Testis (tissue), 2 donors: ENCODE measurements at regions not wholly inside any gene's neighbourhood (a gene's known extent, or its start where the extent isn't known, plus 50 kb on each side); places are given as distances from the start of the nearest gene placed in this dataset.
"Not testable (repeated sequence)": the region's sequence is repeated elsewhere in the genome, so short reads cannot be mapped to it uniquely, and the experiment has no call there.

Source experiments
- DNase-seq: peaks from one replicate; pipeline ENCODE4 v3.0.0-alpha.2; 2019
- H3K27ac ChIP-seq, 2 donors: fragments of 200-600 bp; sonication (generic); one replicate each; pipeline ENCODE4 v1.5.1; 2019
- H3K27me3 ChIP-seq: fragments of 200-600 bp; sonication (generic); one replicate; pipeline ENCODE4 v1.5.1; 2019
- H3K36me3 ChIP-seq: fragments of 200-600 bp; sonication (generic); one replicate; pipeline ENCODE4 v1.5.1; 2017; ENCODE audit warnings: low read depth; ENCODE audit errors: missing control alignments
- H3K4me1 ChIP-seq: fragments of 200-600 bp; sonication (generic); one replicate; pipeline ENCODE4 v1.5.1; 2019
- H3K4me3 ChIP-seq, 2 donors: fragments of 200-600 bp; sonication (generic); one replicate each; pipeline ENCODE4 v1.5.1; 2017 to 2019
- H3K9me3 ChIP-seq: fragments of 200-600 bp; sonication (generic); one replicate; pipeline ENCODE4 v1.5.1; 2017
- POLR2A ChIP-seq: fragments of 450-650 bp; IDR thresholded peaks from one replicate; pipeline ENCODE4 v1.6.1; 2017; ENCODE audit warnings: antibody characterized with exemption, mild to moderate bottlenecking, moderate library complexity
- WGBS, 2 donors: methylation state at CpG; one replicate each; pipeline ENCODE4 v1.1.5; 2018; 5-methylcytosine and 5-hydroxymethylcytosine counted together
- intact Hi-C: fragments of 100-400 bp; cut with DNase I; formaldehyde crosslinking; loops from one replicate; pipeline ENCODE4 v1.15.1; 2023; ENCODE audit warnings: low total_unique reads
- TF ChIP-seq, protein P1 (sequence below), 3 experiments: fragments of 450-650 bp in 2 of 3; fragments of 200-600 bp in 1 of 3; sonication (generic) in 1 of 3; IDR thresholded peaks; one replicate each; pipeline ENCODE4 v1.5.1; 2016 to 2019; ENCODE audit warnings: antibody characterized with exemption in 3 of 3, mild to moderate bottlenecking in 2 of 3, moderate library complexity in 1 of 3

DNA sequence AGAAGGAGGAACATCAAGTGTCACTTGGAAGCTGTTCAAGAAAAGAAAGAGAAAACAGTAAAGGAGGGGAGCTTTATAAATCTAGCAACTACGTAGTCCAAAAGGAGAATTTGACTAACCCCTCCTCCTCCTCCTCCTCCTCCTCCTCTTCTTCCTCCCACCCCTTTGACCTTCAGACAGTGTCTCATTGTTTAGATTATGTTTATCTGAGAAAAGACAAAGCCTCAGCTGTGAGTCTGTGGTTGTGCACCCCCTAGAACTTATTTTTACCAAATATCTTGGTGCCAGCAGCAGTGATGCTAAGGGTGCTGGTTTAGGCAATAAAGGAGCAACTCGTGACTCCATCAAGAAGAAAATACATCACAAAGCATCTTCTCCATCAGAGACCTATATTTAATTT is 68.9 kb upstream of the BMP2K start:
- no peaks in the 10 kb centered on the region for H3K36me3 ChIP-seq
- no peak overlapping the region for H3K4me3 ChIP-seq
- no peak for TF ChIP-seq POLR2A
- TF ChIP-seq, protein P1, sequence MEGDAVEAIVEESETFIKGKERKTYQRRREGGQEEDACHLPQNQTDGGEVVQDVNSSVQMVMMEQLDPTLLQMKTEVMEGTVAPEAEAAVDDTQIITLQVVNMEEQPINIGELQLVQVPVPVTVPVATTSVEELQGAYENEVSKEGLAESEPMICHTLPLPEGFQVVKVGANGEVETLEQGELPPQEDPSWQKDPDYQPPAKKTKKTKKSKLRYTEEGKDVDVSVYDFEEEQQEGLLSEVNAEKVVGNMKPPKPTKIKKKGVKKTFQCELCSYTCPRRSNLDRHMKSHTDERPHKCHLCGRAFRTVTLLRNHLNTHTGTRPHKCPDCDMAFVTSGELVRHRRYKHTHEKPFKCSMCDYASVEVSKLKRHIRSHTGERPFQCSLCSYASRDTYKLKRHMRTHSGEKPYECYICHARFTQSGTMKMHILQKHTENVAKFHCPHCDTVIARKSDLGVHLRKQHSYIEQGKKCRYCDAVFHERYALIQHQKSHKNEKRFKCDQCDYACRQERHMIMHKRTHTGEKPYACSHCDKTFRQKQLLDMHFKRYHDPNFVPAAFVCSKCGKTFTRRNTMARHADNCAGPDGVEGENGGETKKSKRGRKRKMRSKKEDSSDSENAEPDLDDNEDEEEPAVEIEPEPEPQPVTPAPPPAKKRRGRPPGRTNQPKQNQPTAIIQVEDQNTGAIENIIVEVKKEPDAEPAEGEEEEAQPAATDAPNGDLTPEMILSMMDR (IDR thresholded peaks at IDR 0.05): no peak
- no peak overlapping the region for H3K27ac ChIP-seq
- no peaks in the 10 kb centered on the region for H3K4me1 ChIP-seq
- H3K9me3 ChIP-seq: no peaks in the 10 kb centered on the region
- WGBS, 2 donors: 44 to 53% methylated on average over 2 of the region's 2 CpGs
- intact Hi-C loops: no loop called here
- no peaks in the 10 kb centered on the region for H3K27me3 ChIP-seq
- DNase-seq: no peak

DNA sequence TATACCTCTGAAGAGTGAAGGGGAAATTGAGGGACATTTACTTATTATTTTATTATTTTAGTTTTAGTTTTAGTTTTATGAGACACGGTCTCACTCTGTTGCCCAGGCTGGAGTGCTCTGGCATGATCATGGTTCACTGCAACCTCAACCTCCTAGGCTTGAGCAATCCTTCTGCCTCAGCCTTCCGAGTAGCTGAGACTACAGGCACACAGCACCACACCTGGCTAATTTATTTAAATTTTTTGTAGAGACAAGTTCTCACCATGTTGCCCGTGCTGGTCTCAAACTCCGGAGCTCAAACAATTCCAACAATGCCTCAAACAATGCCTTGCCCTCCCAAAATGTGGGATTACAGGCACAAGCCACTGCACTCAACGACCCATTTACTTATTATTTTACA is 68.4 kb upstream of the BMP2K start:
- WGBS, 2 donors: 86 to 88% methylated on average over 5 of the region's 5 CpGs
- no peaks in the 10 kb centered on the region for H3K9me3 ChIP-seq
- no peak for DNase-seq
- intact Hi-C loops: no loop called here
- no peaks in the 10 kb centered on the region for H3K27me3 ChIP-seq
- no peak for TF ChIP-seq POLR2A
- TF ChIP-seq, protein P1 (IDR thresholded peaks at IDR 0.05): no peak
- no peaks in the 10 kb centered on the region for H3K4me1 ChIP-seq
- H3K4me3 ChIP-seq: no peak overlapping the region
- H3K27ac ChIP-seq: no peak overlapping the region
- no peaks in the 10 kb centered on the region for H3K36me3 ChIP-seq

DNA sequence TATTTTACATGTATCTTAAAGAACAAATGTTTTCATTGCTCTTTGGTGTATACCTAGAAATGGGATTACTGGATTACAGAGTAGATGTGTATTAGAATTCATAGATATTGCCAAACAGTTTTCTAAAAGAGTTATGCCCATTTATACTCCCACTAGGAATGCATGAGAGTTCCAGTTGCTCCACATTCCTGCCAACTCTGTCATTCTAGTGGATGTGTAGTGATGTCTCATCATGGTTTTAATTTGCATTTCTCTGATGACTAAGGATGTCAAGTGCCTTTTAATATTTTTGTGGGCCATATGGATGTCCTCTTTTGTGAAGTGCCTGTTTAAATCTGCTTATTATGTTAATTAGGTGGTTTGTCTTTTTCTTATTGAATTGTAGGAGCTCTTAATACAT is 65.6 kb upstream of the BMP2K start:
- no peak for DNase-seq
- H3K27me3 ChIP-seq: no peaks in the 10 kb centered on the region
- no peaks in the 10 kb centered on the region for H3K9me3 ChIP-seq
- no peaks in the 10 kb centered on the region for H3K36me3 ChIP-seq
- H3K4me3 ChIP-seq: no peak overlapping the region
- TF ChIP-seq, protein P1 (IDR thresholded peaks at IDR 0.05): no peak
- no peak for TF ChIP-seq POLR2A
- intact Hi-C loops: no loop called here
- H3K27ac ChIP-seq: no peak overlapping the region
- no peaks in the 10 kb centered on the region for H3K4me1 ChIP-seq

DNA sequence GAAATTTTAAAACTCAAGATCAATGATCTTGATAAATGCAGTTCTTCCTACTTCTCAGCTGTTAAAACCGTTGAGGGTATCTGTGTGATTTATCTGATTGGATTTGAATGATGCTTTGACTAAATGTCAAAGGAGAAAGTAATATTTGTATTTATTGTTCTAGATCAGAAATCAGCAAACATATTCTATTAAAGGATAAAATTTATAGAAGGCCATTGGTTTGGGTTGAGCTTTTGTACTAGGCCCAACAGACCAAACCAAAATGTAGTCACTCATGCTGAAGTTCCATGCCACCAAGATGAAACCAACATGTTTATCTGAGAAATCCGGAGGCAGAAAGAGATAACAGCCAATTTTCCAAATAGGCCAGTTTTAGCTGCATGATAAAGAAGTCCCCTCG is 64.5 kb upstream of the BMP2K start:
- no peaks in the 10 kb centered on the region for H3K9me3 ChIP-seq
- DNase-seq: no peak
- no peak overlapping the region for H3K4me3 ChIP-seq
- TF ChIP-seq, protein P1 (IDR thresholded peaks at IDR 0.05): no peak
- no peak for TF ChIP-seq POLR2A
- no peaks in the 10 kb centered on the region for H3K4me1 ChIP-seq
- H3K27me3 ChIP-seq: no peaks in the 10 kb centered on the region
- intact Hi-C loops: no loop called here
- no peak overlapping the region for H3K27ac ChIP-seq
- no peaks in the 10 kb centered on the region for H3K36me3 ChIP-seq
- WGBS, 2 donors: 85% methylated on average over 3 of the region's 3 CpGs

DNA sequence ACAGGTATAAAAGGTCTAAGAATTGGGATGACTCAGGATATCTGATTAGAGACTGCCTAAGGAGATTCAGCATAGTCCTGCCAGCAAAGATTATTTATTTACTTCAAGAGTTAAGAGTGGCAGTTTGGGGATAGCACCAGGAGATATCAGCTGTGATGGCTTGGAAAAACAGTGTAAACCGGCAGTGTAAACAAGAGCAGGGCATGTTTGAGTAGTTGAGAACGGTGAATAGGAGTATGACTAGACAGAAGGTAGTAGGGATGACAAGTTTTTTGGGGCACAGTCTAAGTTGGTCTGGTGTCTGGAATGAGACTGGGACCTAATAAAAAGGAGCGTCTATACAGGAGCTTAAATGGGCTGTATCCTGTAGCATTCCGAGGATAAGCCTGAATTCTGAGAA is 61.6 kb upstream of the BMP2K start:
- H3K9me3 ChIP-seq, H3K27ac ChIP-seq, H3K4me3 ChIP-seq, H3K36me3 ChIP-seq, intact Hi-C loops, DNase-seq, H3K4me1 ChIP-seq, H3K27me3 ChIP-seq: not testable (repeated sequence)
- WGBS, 2 donors: 86 to 93% methylated on average over 4 of the region's 4 CpGs

DNA sequence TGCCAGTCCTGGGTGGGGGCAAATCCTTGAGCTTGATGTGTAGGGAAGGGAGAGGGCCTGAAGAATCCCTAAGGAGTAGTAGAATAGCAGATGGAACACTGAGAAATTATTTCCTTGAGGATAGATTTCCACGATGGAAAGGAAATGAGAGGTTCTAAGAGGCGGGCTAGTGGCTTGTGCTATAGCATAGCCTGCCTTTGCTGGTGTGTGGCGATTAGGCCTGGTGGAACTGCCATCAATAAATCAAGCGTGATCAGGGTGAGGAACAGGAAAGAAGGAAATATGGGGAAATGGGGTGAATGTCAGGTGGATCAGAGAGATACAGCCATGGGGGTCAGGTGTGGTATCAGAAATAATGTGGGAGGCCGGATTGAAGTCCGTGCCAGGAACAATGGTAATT is 60.8 kb upstream of the BMP2K start:
- WGBS, 2 donors: 83 to 87% methylated on average over 5 to 6 of the region's 6 CpGs
- intact Hi-C loops: not testable (repeated sequence)

DNA sequence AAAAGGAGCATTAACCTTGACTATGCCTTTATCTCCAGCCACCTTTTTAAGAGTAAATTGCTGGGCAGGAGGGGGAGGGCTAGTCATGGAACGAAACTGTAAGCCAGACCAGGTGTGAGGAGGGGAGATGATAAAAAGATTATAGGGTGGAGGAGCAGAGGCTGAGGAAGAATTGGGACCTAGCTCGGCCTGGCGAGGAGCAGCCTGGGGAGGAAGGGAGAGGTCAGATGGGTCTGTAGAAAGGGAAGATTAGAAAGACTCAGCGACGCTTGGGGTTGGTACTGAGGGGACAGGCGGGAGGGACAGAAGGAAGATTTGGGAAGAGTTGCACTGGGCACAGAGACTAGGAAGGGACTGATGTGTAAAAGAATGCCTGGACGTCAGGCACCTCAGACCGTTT is 58.4 kb upstream of the BMP2K start:
- intact Hi-C loops, DNase-seq, H3K4me3 ChIP-seq, H3K36me3 ChIP-seq, H3K9me3 ChIP-seq, H3K27ac ChIP-seq, H3K27me3 ChIP-seq, H3K4me1 ChIP-seq: not testable (repeated sequence)
- 85 to 89% methylated on average over 8 of the region's 8 CpGs for WGBS, 2 donors

More for the DNA sequence above, 60.8 kb upstream of the BMP2K start:
- H3K9me3 ChIP-seq, H3K4me3 ChIP-seq, H3K27ac ChIP-seq, DNase-seq, H3K4me1 ChIP-seq, H3K36me3 ChIP-seq, H3K27me3 ChIP-seq: not testable (repeated sequence)
